ENCODE measurements at regions not wholly inside any gene's neighbourhood (a gene's known extent, or its start where the extent isn't known, plus 50 kb on each side); places are given as distances from the start of the nearest gene placed in this dataset.

- Mint-ChIP-seq H3K9me3 (peaks cover 4% of the 10 kb centered on the region), H3K4me3 (peak overlapping the region; percentile 26), H3K36me3 (peaks cover 3% of the 10 kb centered on the region), H3K27ac (no peak overlapping the region), H3K4me1 (peaks cover 9% of the 10 kb centered on the region), H3K27me3 (ENCODE audit: low read depth) (no peaks in the 10 kb centered on the region)
- no peak for TF ChIP-seq CTCF (IDR thresholded peaks at IDR 0.05; ENCODE audit: unreplicated experiment)
- DNase-seq (ENCODE audit: low spot score in 2 of 2, unreplicated experiment in 2 of 2) = no peak
These were observed 254.0 kb upstream of the PITX2 start for GRCh38 chr4:110876866-110877265.

- DNase-seq (ENCODE audit: low spot score in 2 of 2, unreplicated experiment in 2 of 2) = no peak
- TF ChIP-seq CTCF (IDR thresholded peaks at IDR 0.05; ENCODE audit: unreplicated experiment) = no peak
- H3K9me3 Mint-ChIP-seq = peaks cover 4% of the 10 kb centered on the region
- H3K36me3 Mint-ChIP-seq = peaks cover 3% of the 10 kb centered on the region
- no peak overlapping the region for H3K27ac Mint-ChIP-seq
- no peaks in the 10 kb centered on the region for H3K27me3 Mint-ChIP-seq (ENCODE audit: low read depth)
- H3K4me1 Mint-ChIP-seq = peaks cover 9% of the 10 kb centered on the region
- H3K4me3 Mint-ChIP-seq = no peak overlapping the region
These were observed 255.0 kb upstream of the PITX2 start for GRCh38 chr4:110877778-110878370.

GRCh38 chr4:110878413-110878812 lies 255.5 kb upstream of the PITX2 start:
- Mint-ChIP-seq H3K4me3 (no peak overlapping the region), H3K27me3 (ENCODE audit: low read depth) (no peaks in the 10 kb centered on the region), H3K36me3 (peaks cover 3% of the 10 kb centered on the region), H3K9me3 (peaks cover 4% of the 10 kb centered on the region), H3K27ac (no peak overlapping the region), H3K4me1 (peaks cover 9% of the 10 kb centered on the region)
- DNase-seq (ENCODE audit: low spot score in 2 of 2, unreplicated experiment in 2 of 2) = no peak
- TF ChIP-seq CTCF (IDR thresholded peaks at IDR 0.05; ENCODE audit: unreplicated experiment) = no peak

GRCh38 chr4:110878956-110879355 lies 256.1 kb upstream of the PITX2 start:
- Mint-ChIP-seq H3K4me3 (no peak overlapping the region), H3K27ac (peak overlapping the region; percentile 1), H3K36me3 (peaks cover 3% of the 10 kb centered on the region), H3K4me1 (peaks cover 9% of the 10 kb centered on the region), H3K9me3 (peaks cover 4% of the 10 kb centered on the region), H3K27me3 (ENCODE audit: low read depth) (no peaks in the 10 kb centered on the region)
- no peak for DNase-seq (ENCODE audit: low spot score in 2 of 2, unreplicated experiment in 2 of 2)
- TF ChIP-seq CTCF (IDR thresholded peaks at IDR 0.05; ENCODE audit: unreplicated experiment) = no peak

GRCh38 chr4:110886270-110886669 lies 263.4 kb upstream of the PITX2 start:
- DNase-seq (ENCODE audit: low spot score in 2 of 2, unreplicated experiment in 2 of 2) = no peak
- TF ChIP-seq CTCF (IDR thresholded peaks at IDR 0.05; ENCODE audit: unreplicated experiment) = no peak

GRCh38 chr4:110886856-110887255 lies 264.0 kb upstream of the PITX2 start:
- TF ChIP-seq CTCF (IDR thresholded peaks at IDR 0.05; ENCODE audit: unreplicated experiment) = no peak
- Mint-ChIP-seq H3K36me3 (peaks cover 6% of the 10 kb centered on the region), H3K27ac (no peak overlapping the region), H3K4me1 (no peaks in the 10 kb centered on the region), H3K4me3 (no peak overlapping the region), H3K9me3 (peaks cover 10% of the 10 kb centered on the region), H3K27me3 (ENCODE audit: low read depth) (no peaks in the 10 kb centered on the region)
- DNase-seq (ENCODE audit: low spot score in 2 of 2, unreplicated experiment in 2 of 2) = no peak

More at GRCh38 chr4:110886270-110886669, 263.4 kb upstream of the PITX2 start:
- no peak overlapping the region for H3K4me3 Mint-ChIP-seq
- H3K36me3 Mint-ChIP-seq = peaks cover 1% of the 10 kb centered on the region
- peaks cover 4% of the 10 kb centered on the region for H3K9me3 Mint-ChIP-seq
- no peaks in the 10 kb centered on the region for H3K27me3 Mint-ChIP-seq (ENCODE audit: low read depth)
- no peaks in the 10 kb centered on the region for H3K4me1 Mint-ChIP-seq
- H3K27ac Mint-ChIP-seq = no peak overlapping the region
